ENCODE measurements at regions not wholly inside any gene's neighbourhood (a gene's known extent, or its start where the extent isn't known, plus 50 kb on each side); places are given as distances from the start of the nearest gene placed in this dataset.

GRCh38 chr13:67367399-67367798 lies 137.3 kb upstream of the PCDH9 start:
- Histone ChIP-seq H3K9ac (ENCODE audit: control insufficient read depth, insufficient read depth, low read length) (no peak overlapping the region), H3K27me3 (replicated peaks in 1 of 2; ENCODE audit: control insufficient read depth in 2 of 2, insufficient read depth in 2 of 2, low read length in 1 of 2) (no peaks in the 10 kb centered on the region), H3K36me3 (ENCODE audit: control insufficient read depth in 2 of 2, insufficient read depth in 2 of 2, low read length in 1 of 2) (no peaks in the 10 kb centered on the region), H3K4me1 (ENCODE audit: control insufficient read depth, insufficient read depth, low read length) (no peaks in the 10 kb centered on the region), H3K9me3 (replicated peaks; ENCODE audit: control insufficient read depth, insufficient read depth, low read length) (no peaks in the 10 kb centered on the region), H3K79me2 (ENCODE audit: control insufficient read depth, insufficient read depth, low read length) (no peaks in the 10 kb centered on the region), H2AFZ (ENCODE audit: control insufficient read depth, low read depth, low read length) (no peak overlapping the region), H3K27ac (ENCODE audit: control insufficient read depth, insufficient read depth) (no peak overlapping the region), H4K20me1 (ENCODE audit: control insufficient read depth, insufficient read depth) (no peaks in the 10 kb centered on the region), H3K4me3 (no peak overlapping the region), H3K4me2 (ENCODE audit: control insufficient read depth, insufficient read depth) (no peak overlapping the region)
- no TSS peak for BruUV-seq (replicated peaks)
- DNase-seq (ENCODE audit: low read depth, low spot score) = no peak
- no peak for TF ChIP-seq MYB (IDR thresholded peaks at IDR 0.05; ENCODE audit: borderline replicate concordance, low read depth, low read length)
- TF ChIP-seq SMAD1 (IDR thresholded peaks at IDR 0.05; ENCODE audit: low read depth, partially characterized antibody) = no peak
- no peak for TF ChIP-seq GATAD2B (conservative IDR thresholded peaks at IDR 0.05; ENCODE audit: low read depth)
- no peak for TF ChIP-seq CREM (IDR thresholded peaks at IDR 0.05; ENCODE audit: low read depth)
- TF ChIP-seq REST (IDR thresholded peaks at IDR 0.05; ENCODE audit: low read depth, low read length) = no peak
- ATAC-seq = no peak
- FAIRE-seq = no peak
- intact Hi-C loops (cut with micrococcal nuclease; ENCODE audit: unreplicated experiment) (no loop called here), in situ Hi-C loops (cut with MboI) (no loop called here)
- WGBS (ENCODE audit: insufficient coverage, insufficient replicate concordance, low lambda C conversion rate, missing lambda C conversion rate) = 0% methylated on average over 1 of the region's 1 CpG
- RAD21 ChIA-PET (ENCODE audit: unreplicated experiment) = no interaction called here
- POLR2A ChIA-PET = no interaction called here
- SMC1A ChIA-PET (ENCODE audit: uncharacterized antibody, unreplicated experiment) = interaction anchor here (0.7 kb wide), 1 partner anchor 91 kb away, joined by 3 read pairs; no protein-coding TSS in a partner anchor
- CTCF ChIA-PET = no interaction called here

GRCh38 chr13:67366533-67366932 lies 136.4 kb upstream of the PCDH9 start:
- no peak for FAIRE-seq
- CTCF ChIA-PET = no interaction called here
- no peak for TF ChIP-seq GABPA (IDR thresholded peaks at IDR 0.05; ENCODE audit: low read depth)
- TF ChIP-seq ZNF384 (IDR thresholded peaks at IDR 0.05; ENCODE audit: borderline replicate concordance, low read depth, low read length) = no peak
- TF ChIP-seq JUNB (IDR thresholded peaks at IDR 0.05) = no peak
- TF ChIP-seq ELK1 (IDR thresholded peaks at IDR 0.05; ENCODE audit: low read depth, low read length) = no peak
- no peak for TF ChIP-seq USF2 (IDR thresholded peaks at IDR 0.05; ENCODE audit: borderline replicate concordance, low read depth, low read length)
- no peak for TF ChIP-seq SIX5 (IDR thresholded peaks at IDR 0.05; ENCODE audit: low read depth, low read length, severe bottlenecking)
- no peak for TF ChIP-seq ZNF24 (IDR thresholded peaks at IDR 0.05)
- TF ChIP-seq ZBED1 (IDR thresholded peaks at IDR 0.05; ENCODE audit: borderline replicate concordance) = no peak
- TF ChIP-seq BACH1 (IDR thresholded peaks at IDR 0.05; ENCODE audit: borderline replicate concordance) = no peak
- no peak for TF ChIP-seq ZNF207 (IDR thresholded peaks at IDR 0.05; ENCODE audit: borderline replicate concordance)

More at GRCh38 chr13:67366533-67366932, 136.4 kb upstream of the PCDH9 start:
- Histone ChIP-seq H3K4me1 (ENCODE audit: control insufficient read depth, insufficient read depth, low read length) (no peaks in the 10 kb centered on the region), H4K20me1 (ENCODE audit: control insufficient read depth, insufficient read depth) (no peaks in the 10 kb centered on the region), H2AFZ (ENCODE audit: control insufficient read depth, low read depth, low read length) (no peak overlapping the region), H3K4me2 (ENCODE audit: control insufficient read depth, insufficient read depth) (no peak overlapping the region), H3K4me3 (no peak overlapping the region), H3K79me2 (ENCODE audit: control insufficient read depth, insufficient read depth, low read length) (no peaks in the 10 kb centered on the region), H3K9me3 (replicated peaks; ENCODE audit: control insufficient read depth, insufficient read depth, low read length) (no peaks in the 10 kb centered on the region), H3K27ac (ENCODE audit: control insufficient read depth, insufficient read depth) (no peak overlapping the region), H3K36me3 (ENCODE audit: control insufficient read depth in 2 of 2, insufficient read depth in 2 of 2, low read length in 1 of 2) (no peaks in the 10 kb centered on the region), H3K27me3 (replicated peaks in 1 of 2; ENCODE audit: control insufficient read depth in 2 of 2, insufficient read depth in 2 of 2, low read length in 1 of 2) (no peaks in the 10 kb centered on the region), H3K9ac (ENCODE audit: control insufficient read depth, insufficient read depth, low read length) (no peak overlapping the region)
- ChIA-PET SMC1A (ENCODE audit: uncharacterized antibody, unreplicated experiment) (no interaction called here), RAD21 (ENCODE audit: unreplicated experiment) (no interaction called here), POLR2A (no interaction called here)
- ATAC-seq (no peak), DNase-seq (ENCODE audit: low read depth, low spot score) (no peak)
- no TSS peak for BruUV-seq (replicated peaks)
- in situ Hi-C loops (cut with MboI) (no loop called here), intact Hi-C loops (cut with micrococcal nuclease; ENCODE audit: unreplicated experiment) (no loop called here)
